ENCODE measurements at regions not wholly inside any gene's neighbourhood (a gene's known extent, or its start where the extent isn't known, plus 50 kb on each side); places are given as distances from the start of the nearest gene placed in this dataset.

GRCh38 chr16:66058172-66058691 lies 308.3 kb upstream of the CDH5 start:
- Histone ChIP-seq H3K9ac (ENCODE audit: low read length) (no peak overlapping the region), H3K79me2 (ENCODE audit: insufficient read depth, low read length) (no peaks in the 10 kb centered on the region), H3K27me3 (ENCODE audit: insufficient read depth, low read length) (peaks cover 35% of the 10 kb centered on the region; the same call in 1 of the 2 replicates), H3K4me2 (ENCODE audit: low read length) (no peak overlapping the region), H2AFZ (ENCODE audit: low read depth, low read length, poor library complexity, severe bottlenecking) (no peak overlapping the region), H4K20me1 (ENCODE audit: insufficient read depth) (no peaks in the 10 kb centered on the region), H3K4me1 (ENCODE audit: control insufficient read depth in 1 of 2, insufficient read depth in 2 of 2, low read length in 2 of 2) (no peaks in the 10 kb centered on the region), H3K27ac (ENCODE audit: low read depth, low read length) (no peak overlapping the region), H3K36me3 (ENCODE audit: control insufficient read depth in 1 of 2, insufficient read depth in 2 of 2, low read length in 2 of 2) (no peaks in the 10 kb centered on the region), H3K9me2 (ENCODE audit: insufficient read depth) (no peaks in the 10 kb centered on the region), H3K9me3 (ENCODE audit: control insufficient read depth in 1 of 2, insufficient read depth in 1 of 2, low read depth in 1 of 2, low read length in 2 of 2) (no peaks in the 10 kb centered on the region), H3K4me3 (replicated peaks in 1 of 2; ENCODE audit: low read depth in 1 of 2, low read length in 2 of 2) (no peak overlapping the region)
- ATAC-seq (no peak), DNase-seq (ENCODE audit: low read depth, low spot score) (no peak)
- CTCF ChIA-PET = no interaction called here
- RAD21 ChIA-PET (ENCODE audit: low non-redundant PET in 1 of 2, low total read pairs in 2 of 2, uncharacterized antibody in 2 of 2, unreplicated experiment in 2 of 2) = no interaction called here
- no TSS peak for BruUV-seq (replicated peaks)
- TF ChIP-seq MAX (IDR thresholded peaks at IDR 0.05) (no peak), EGR1 (IDR thresholded peaks at IDR 0.05; ENCODE audit: low read depth) (no peak), CBX3 (IDR thresholded peaks at IDR 0.05; ENCODE audit: low read depth) (no peak), ATF3 (IDR thresholded peaks at IDR 0.05) (no peak), ZNF274 (IDR thresholded peaks at IDR 0.05; ENCODE audit: low read depth, low read length) (no peak), POLR2A (IDR thresholded peaks at IDR 0.05; ENCODE audit: borderline replicate concordance, extremely low read depth, insufficient read depth, insufficient read length) (no peak), ELF1 (IDR thresholded peaks at IDR 0.05; ENCODE audit: borderline replicate concordance, low read depth) (no peak), RAD21 (IDR thresholded peaks at IDR 0.05; ENCODE audit: low read depth) (no peak), FOSL1 (IDR thresholded peaks at IDR 0.05; ENCODE audit: low read depth) (no peak)
- TF ChIP-seq, protein P1, sequence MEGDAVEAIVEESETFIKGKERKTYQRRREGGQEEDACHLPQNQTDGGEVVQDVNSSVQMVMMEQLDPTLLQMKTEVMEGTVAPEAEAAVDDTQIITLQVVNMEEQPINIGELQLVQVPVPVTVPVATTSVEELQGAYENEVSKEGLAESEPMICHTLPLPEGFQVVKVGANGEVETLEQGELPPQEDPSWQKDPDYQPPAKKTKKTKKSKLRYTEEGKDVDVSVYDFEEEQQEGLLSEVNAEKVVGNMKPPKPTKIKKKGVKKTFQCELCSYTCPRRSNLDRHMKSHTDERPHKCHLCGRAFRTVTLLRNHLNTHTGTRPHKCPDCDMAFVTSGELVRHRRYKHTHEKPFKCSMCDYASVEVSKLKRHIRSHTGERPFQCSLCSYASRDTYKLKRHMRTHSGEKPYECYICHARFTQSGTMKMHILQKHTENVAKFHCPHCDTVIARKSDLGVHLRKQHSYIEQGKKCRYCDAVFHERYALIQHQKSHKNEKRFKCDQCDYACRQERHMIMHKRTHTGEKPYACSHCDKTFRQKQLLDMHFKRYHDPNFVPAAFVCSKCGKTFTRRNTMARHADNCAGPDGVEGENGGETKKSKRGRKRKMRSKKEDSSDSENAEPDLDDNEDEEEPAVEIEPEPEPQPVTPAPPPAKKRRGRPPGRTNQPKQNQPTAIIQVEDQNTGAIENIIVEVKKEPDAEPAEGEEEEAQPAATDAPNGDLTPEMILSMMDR (IDR thresholded peaks at IDR 0.05 in 2 of 3, conservative IDR thresholded peaks at IDR 0.05 in 1 of 3; ENCODE audit: borderline replicate concordance in 1 of 3, insufficient read depth in 1 of 3, low read depth in 2 of 3, low read length in 2 of 3) = no peak
- POLR2A ChIA-PET = no interaction called here
- intact Hi-C loops (cut with micrococcal nuclease) = no loop called here
